ENCODE measurements at regions not wholly inside any gene's neighbourhood (a gene's known extent, or its start where the extent isn't known, plus 50 kb on each side); places are given as distances from the start of the nearest gene placed in this dataset.
"Not testable (repeated sequence)": the region's sequence is repeated elsewhere in the genome, so short reads cannot be mapped to it uniquely, and the experiment has no call there.

GRCh38 chr6:6825193-6825784, 236.8 kb downstream of the LY86 start:
- Histone ChIP-seq H3K27me3 (ENCODE audit: low read depth) (no peaks in the 10 kb centered on the region), H3K36me3 (no peaks in the 10 kb centered on the region), H3K4me1 (peaks cover 35% of the 10 kb centered on the region), H3K9me3 (replicated peaks) (no peaks in the 10 kb centered on the region), H3K27ac (replicated peaks) (peak overlapping the region; percentile 88), H3K4me3 (no peak overlapping the region)
- TF ChIP-seq CTCF (IDR thresholded peaks at IDR 0.05; ENCODE audit: borderline replicate concordance): no peak
- intact Hi-C loops (cut with micrococcal nuclease): no loop called here
- no peak for DNase-seq

GRCh38 chr6:6826095-6826901, 237.8 kb downstream of the LY86 start:
- peak; percentile 56 for DNase-seq
- peak overlapping the region; percentile 14 for H3K4me3 ChIP-seq
- no peaks in the 10 kb centered on the region for H3K36me3 ChIP-seq
- peaks cover 35% of the 10 kb centered on the region for H3K4me1 ChIP-seq
- H3K9me3 ChIP-seq (replicated peaks): no peaks in the 10 kb centered on the region
- no peak for TF ChIP-seq CTCF (IDR thresholded peaks at IDR 0.05; ENCODE audit: borderline replicate concordance)
- H3K27me3 ChIP-seq (ENCODE audit: low read depth): no peaks in the 10 kb centered on the region
- intact Hi-C loops (cut with micrococcal nuclease): no loop called here
- peak overlapping the region; percentile 88 for H3K27ac ChIP-seq (replicated peaks)

- no peaks in the 10 kb centered on the region for H3K36me3 ChIP-seq
- no peaks in the 10 kb centered on the region for H3K9me3 ChIP-seq (replicated peaks)
- H3K4me3 ChIP-seq: no peak overlapping the region
- no peaks in the 10 kb centered on the region for H3K27me3 ChIP-seq (ENCODE audit: low read depth)
- TF ChIP-seq CTCF (IDR thresholded peaks at IDR 0.05; ENCODE audit: borderline replicate concordance): no peak
- DNase-seq: no peak
- peaks cover 35% of the 10 kb centered on the region for H3K4me1 ChIP-seq
- H3K27ac ChIP-seq (replicated peaks): peak overlapping the region; percentile 88
- intact Hi-C loops (cut with micrococcal nuclease): no loop called here
Observed at GRCh38 chr6:6826961-6827360, 238.4 kb downstream of the LY86 start.

GRCh38 chr6:6829872-6830685, 241.6 kb downstream of the LY86 start:
- no peak for DNase-seq
- H3K27me3 ChIP-seq (ENCODE audit: low read depth): no peaks in the 10 kb centered on the region
- H3K4me1 ChIP-seq: peaks cover 28% of the 10 kb centered on the region
- no peaks in the 10 kb centered on the region for H3K36me3 ChIP-seq
- H3K4me3 ChIP-seq: no peak overlapping the region
- no peak overlapping the region for H3K27ac ChIP-seq (replicated peaks)
- H3K9me3 ChIP-seq (replicated peaks): no peaks in the 10 kb centered on the region
- intact Hi-C loops (cut with micrococcal nuclease): no loop called here
- no peak for TF ChIP-seq CTCF (IDR thresholded peaks at IDR 0.05; ENCODE audit: borderline replicate concordance)

GRCh38 chr6:6830686-6831063, 242.2 kb downstream of the LY86 start:
- intact Hi-C loops (cut with micrococcal nuclease); H3K27ac ChIP-seq (replicated peaks); H3K36me3 ChIP-seq; DNase-seq; H3K4me3 ChIP-seq; H3K9me3 ChIP-seq (replicated peaks); H3K27me3 ChIP-seq (ENCODE audit: low read depth): not testable (repeated sequence)
- H3K4me1 ChIP-seq: peaks cover 23% of the 10 kb centered on the region

Measured in left ventricle myocardium inferior (tissue), 1 donor.